UCSD-AML1 (cell line): ENCODE measurements at regions not wholly inside any gene's neighbourhood (a gene's known extent, or its start where the extent isn't known, plus 50 kb on each side); places are given as distances from the start of the nearest gene placed in this dataset.
"Not testable (repeated sequence)": the region's sequence is repeated elsewhere in the genome, so short reads cannot be mapped to it uniquely, and the experiment has no call there.

ENCODE experiments used
- DNase-seq: peaks from one replicate; lab custom pipeline; 2025; ENCODE audit not compliant: unreplicated experiment; lab: John Stamatoyannopoulos, UW

DNA sequence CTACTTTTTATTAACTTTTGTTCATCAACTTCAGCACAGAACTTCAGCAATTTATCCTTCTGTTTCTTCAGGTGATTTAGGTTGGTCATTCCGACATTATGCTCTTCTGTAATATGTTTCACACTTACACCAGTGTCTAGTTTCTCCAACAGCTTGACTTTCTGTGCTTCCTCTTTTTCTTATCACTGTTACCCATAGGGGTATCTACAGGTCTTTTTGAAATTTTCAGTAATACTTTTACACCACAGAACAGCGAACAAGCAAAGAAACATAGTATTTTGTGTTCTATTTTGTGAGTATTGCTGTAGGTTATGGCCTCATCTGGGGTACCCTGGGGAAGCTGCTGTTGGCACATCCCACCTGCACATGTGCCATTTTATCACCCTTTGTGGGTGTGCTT lies 260.7 kb downstream of the NSUN3 start:
- DNase-seq: no peak

DNA sequence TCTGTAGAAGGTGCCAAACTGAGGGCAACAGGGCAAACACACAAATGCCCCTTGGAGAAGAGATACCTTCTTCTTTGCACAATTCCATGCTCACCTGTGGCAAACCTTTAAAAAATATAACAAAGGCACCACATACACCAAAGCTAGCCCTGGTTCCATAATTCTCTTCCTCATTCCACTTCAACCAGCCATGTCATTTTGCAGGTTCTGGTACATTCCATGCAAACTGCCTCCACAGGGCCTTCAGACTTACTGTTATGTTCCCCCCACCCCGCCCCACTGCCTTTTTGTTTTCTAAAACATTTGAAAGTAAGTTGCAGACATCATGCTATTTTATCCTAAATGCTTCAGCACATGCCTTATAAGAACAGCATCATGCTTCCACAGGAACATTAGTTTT lies 269.0 kb downstream of the NSUN3 start:
- DNase-seq: no peak

DNA sequence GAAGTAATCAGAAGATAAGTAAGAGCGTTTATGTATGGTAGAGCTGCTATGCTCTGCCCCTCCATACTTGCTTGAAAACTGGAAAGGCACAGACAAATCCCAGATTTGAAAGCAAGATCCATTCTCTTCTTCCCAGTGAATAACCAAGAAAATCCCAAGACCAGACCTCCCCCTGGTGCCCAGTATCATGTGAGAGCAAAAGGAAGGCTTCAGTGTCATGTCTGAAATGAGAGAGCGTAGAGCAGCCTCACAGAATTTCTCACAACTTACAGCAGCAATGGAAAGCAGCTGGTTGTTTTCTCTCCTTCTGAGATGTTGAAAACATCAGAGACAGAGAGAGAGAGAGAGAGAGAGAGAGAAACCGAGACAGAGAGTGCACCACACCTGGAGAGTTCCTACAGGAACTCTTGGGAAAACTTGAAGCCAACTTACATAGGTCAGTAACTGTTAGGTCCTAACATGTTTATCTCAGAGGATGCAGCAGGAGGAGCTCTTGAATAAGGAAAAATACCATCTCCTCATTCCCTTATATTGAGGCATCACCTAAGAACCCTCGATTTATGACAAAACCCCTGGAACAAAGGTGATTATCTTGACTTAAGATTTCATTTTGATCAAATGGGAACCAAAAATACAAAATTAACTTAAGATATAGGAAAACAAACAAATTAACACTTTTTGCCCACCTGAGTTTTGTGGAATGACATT lies 273.3 kb downstream of the NSUN3 start:
- DNase-seq: no peak

- DNase-seq: no peak
These were observed 282.2 kb downstream of the NSUN3 start for GRCh38 chr3:94345101-94345500.

DNA sequence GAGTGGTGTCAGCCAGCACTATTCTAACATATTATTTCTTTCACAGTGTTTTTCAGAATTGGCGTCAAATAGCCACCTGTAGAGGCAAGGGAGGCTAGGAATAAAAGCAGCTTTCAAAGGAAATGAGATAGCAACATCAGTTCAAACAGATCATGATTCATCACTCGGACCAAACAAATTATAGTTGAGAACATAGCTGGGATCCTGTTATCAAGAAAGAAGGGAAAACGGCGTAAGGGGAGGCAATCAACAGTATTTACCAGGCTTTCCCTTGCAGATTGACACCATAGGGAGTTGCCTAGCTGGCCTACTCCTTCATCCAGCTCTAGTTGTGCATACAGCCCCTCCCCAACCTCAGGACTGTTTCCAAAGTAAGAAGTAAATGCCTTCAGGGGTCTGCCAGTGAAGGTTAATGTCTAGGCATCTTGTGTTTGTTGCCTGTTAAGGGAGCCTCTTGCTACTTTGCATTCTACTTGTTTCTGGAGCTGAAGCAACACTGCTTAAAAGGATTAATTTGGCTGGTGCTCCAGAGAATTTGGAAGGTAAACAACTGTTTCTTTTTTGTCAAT lies 286.5 kb downstream of the NSUN3 start:
- DNase-seq: no peak

- no peak for DNase-seq
These were observed 293.7 kb downstream of the NSUN3 start for GRCh38 chr3:94356581-94356980.

GRCh38 chr3:94359996-94360395 lies 297.1 kb downstream of the NSUN3 start:
- DNase-seq: no peak

DNA sequence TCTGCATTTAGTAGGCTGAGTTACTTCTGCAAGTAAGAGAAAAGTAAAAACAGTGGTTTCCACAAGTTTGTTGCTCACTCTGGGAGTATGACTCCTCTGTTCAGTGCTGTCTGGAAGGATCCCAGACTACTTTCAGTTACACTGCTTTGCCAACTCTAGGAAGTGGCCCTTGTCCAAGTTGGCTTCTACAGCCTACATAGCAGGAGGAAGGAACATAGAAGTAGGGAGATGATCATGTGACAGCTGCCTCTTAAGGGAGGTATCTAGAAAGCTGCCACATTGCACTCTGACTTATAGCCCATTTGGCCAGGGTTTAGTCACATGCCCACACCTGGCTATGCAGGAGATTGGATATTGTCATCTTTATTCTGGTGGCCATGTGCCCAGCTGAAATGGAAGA lies 298.1 kb downstream of the NSUN3 start:
- DNase-seq: no peak

GRCh38 chr3:94362393-94362792 lies 299.5 kb downstream of the NSUN3 start:
- no peak for DNase-seq

- DNase-seq: no peak
These were observed 302.1 kb downstream of the NSUN3 start for GRCh38 chr3:94365006-94365405.

- no peak for DNase-seq
These were observed 309.2 kb downstream of the NSUN3 start for GRCh38 chr3:94372026-94372425.

DNA sequence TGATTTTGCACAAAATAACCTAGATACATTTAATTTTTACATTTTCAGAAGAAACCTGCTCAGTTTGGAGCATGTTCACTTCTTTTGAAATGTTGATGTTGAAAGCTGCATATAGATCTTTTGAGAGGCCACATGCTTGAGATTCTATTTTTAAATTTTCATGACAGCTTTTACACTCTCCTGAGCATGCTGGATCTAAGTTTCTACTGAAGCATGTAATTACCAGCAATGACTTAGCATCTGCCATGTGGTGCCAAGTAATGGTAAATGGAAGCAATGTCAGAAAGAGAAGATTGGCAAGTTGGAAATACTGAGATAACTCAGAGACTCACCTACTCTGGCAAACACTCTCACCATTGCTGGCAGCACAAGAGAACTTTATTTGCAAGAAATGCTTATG lies 310.6 kb downstream of the NSUN3 start:
- DNase-seq: no peak

DNA sequence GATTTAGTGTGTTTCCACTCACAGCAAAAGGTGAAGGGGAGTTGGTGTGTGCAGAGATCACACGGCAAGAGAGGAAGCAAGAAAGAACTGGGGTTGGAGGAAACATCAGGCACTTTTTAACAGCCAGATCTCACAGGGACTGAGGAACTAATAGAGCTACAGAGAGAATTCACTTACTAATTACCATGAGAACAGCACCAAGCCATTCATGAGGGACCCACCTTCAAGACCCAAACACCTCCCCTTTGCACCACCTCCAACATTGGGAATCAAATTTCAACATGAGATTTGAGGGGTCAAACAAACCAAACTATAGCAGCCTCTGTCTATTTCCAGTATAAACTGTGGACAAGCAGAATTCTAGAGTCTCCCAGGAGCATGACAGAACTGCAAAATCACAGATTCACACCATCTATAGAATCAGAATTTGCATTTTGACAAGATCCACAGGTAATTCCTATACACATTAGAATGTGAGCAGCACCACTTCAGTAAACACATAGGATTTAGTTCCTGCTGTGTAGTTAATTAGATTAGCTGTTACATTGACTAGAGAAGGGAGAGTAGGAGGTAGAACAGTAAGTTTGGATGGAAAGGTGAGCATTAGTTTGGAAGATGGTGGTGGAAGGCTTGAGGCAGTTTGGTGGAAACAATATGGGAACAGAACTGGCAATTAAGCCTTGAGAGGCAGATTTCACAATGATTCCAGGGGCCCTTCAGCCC lies 311.7 kb downstream of the NSUN3 start:
- no peak for DNase-seq

GRCh38 chr3:94377123-94377696 lies 314.3 kb downstream of the NSUN3 start:
- not testable (repeated sequence) for DNase-seq

GRCh38 chr3:94377863-94378262 lies 315.0 kb downstream of the NSUN3 start:
- not testable (repeated sequence) for DNase-seq

- DNase-seq: no peak
These were observed 315.5 kb downstream of the NSUN3 start for GRCh38 chr3:94378322-94378721.

DNA sequence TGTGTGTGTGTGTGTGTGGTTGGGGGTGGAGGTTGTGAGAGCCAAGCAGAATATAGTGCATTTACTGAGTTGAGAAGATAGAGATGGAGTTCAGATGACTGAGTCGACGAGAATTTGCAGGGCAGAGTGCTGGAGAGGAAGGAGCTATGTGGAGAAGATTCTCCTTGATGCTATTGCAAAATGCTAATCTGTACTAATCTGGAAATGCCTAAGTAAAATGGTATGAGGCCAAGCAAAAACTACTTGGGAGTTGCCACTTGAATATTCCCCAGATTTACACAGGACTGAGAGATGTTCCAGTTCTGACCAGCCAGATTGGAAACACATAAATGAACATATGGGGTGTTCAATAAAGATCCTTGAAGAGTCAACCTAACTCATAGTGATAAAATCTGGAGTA lies 316.4 kb downstream of the NSUN3 start:
- no peak for DNase-seq

- DNase-seq: no peak
These were observed 332.0 kb downstream of the NSUN3 start for GRCh38 chr3:94394885-94395284.

GRCh38 chr3:94395851-94396250 lies 333.0 kb downstream of the NSUN3 start:
- DNase-seq: no peak

DNA sequence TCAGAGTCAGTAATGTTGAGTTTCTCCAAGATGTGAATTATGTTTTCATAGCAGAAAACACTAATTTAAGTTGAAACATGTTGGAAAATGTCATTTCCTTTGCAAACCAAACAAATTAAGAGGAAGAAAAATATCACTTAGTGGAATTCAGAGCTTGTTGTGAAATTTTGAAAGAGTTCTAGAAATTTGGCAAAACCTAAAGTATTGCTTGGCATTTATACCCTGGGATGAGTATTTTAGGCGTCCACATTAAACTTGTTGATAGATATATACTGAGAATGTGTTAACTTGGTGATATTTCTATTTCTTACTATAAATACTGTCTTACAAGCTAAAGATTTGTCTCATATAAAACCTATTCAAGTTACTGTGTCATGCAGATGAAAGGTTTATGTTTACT lies 335.2 kb downstream of the NSUN3 start:
- DNase-seq: no peak

DNA sequence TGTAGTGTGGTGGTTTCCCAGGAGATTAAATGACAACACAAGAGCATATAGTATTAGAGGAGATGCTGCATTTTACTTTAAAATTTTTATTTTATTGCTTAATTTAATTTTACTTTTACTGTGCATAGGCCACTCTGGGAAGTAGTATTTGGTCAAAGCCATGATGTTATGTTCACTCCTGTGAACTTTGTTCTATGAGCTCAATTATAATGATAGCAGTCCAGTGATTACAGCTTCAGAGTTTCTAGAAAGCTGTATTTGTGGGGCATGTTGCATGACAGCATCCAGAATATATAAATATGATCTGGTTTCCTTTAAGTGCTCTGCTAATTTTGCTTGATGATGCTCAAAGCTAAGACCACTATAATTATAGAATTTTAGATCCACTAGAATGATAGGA lies 338.6 kb downstream of the NSUN3 start:
- no peak for DNase-seq

DNA sequence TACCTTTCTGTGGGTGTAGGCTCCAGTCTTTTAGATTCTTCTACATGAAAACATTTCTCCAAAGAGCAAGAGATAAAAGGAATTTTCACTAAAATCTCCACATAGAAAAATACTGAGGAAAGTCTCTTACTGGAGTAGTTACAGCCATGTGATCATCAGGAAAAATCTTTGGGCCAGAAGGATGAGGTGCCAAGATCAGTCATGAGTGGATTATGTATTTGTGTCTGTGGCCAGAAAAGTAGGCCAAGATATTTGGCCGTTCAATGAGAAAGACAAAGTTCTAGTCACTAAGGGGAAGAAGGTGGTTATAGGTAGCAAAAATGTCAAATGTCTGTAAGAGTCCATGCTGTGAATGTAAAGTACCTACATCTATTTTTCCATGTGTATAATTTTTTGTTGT lies 339.3 kb downstream of the NSUN3 start:
- DNase-seq: no peak
